ENCODE measurements at regions not wholly inside any gene's neighbourhood (a gene's known extent, or its start where the extent isn't known, plus 50 kb on each side); places are given as distances from the start of the nearest gene placed in this dataset.

DNA sequence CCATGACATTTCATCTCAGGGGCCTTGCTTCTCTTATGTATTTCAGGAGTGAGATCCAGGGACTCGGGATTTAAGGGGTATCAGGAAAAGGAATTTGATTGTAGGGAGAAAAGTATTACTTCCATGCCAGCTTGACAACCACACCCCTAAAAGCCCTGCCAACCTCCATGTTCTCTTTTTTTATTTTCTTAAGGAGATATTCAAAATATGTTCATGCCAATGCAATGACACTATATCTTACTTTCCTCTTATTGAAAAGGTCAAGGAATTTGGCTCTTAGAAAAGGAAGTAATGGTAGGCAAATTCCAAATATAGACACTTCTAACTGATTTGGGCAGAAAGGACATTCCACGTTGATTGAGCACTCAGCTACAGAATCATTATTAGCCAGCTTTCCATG is 407.5 kb upstream of the NECTIN3 start (continued):
- TF ChIP-seq ZBTB9 (CRISPR knock-in tag; IDR thresholded peaks at IDR 0.05) (no peak), ETS2 (tag; IDR thresholded peaks at IDR 0.05; ENCODE audit: borderline replicate concordance, poor library complexity, severe bottlenecking) (no peak), BRD9 (IDR thresholded peaks at IDR 0.05; ENCODE audit: low read depth, partially characterized antibody) (no peak)

- Histone ChIP-seq H3K27ac (ENCODE audit: extremely low read depth, low read depth, low read length) (no peak overlapping the region), H3K36me3 (ENCODE audit: control insufficient read depth, insufficient read depth, low read length) (no peaks in the 10 kb centered on the region), H3K79me2 (ENCODE audit: control insufficient read depth, insufficient read depth, low read length) (no peaks in the 10 kb centered on the region), H3K4me3 (no peak overlapping the region), H2AFZ (ENCODE audit: low read depth, low read length) (no peak overlapping the region), H3K9me1 (ENCODE audit: control insufficient read depth, insufficient read depth, low read length) (no peaks in the 10 kb centered on the region), H4K20me1 (replicated peaks; ENCODE audit: control insufficient read depth, insufficient read depth, low read length) (no peaks in the 10 kb centered on the region), H3K4me2 (ENCODE audit: insufficient read depth, low read length) (no peak overlapping the region), H3K27me3 (ENCODE audit: control insufficient read depth in 2 of 2, insufficient read depth in 2 of 2, low read length in 2 of 2) (no peaks in the 10 kb centered on the region), H3K9me3 (replicated peaks; ENCODE audit: control insufficient read depth, insufficient read depth, low read depth, low read length) (no peaks in the 10 kb centered on the region; the same call in 1 of the 2 replicates), H3K4me1 (replicated peaks in 1 of 2; ENCODE audit: control insufficient read depth in 2 of 2, insufficient read depth in 2 of 2, low read length in 2 of 2) (no peaks in the 10 kb centered on the region), H3K9ac (ENCODE audit: insufficient read depth in 1 of 2, low read depth in 2 of 2, low read length in 2 of 2) (no peak overlapping the region)
- FAIRE-seq (no peak), ATAC-seq (no peak), DNase-seq (ENCODE audit: extremely low read depth in 1 of 4, low spot score in 3 of 4) (no peak)
- POLR2A ChIA-PET, result interaction anchor here (0.6 kb wide), 1 partner anchor 12 kb away, joined by 3 read pairs; no protein-coding TSS in a partner anchor
- CTCF ChIA-PET (ENCODE audit: low intra/inter-chr PET ratio), result no interaction called here
- TF ChIP-seq MITF (IDR thresholded peaks at IDR 0.05) (no peak), MYNN (IDR thresholded peaks at IDR 0.05) (no peak), MYNN (CRISPR knock-in tag; IDR thresholded peaks at IDR 0.05) (no peak), ZNF436 (CRISPR knock-in tag; IDR thresholded peaks at IDR 0.05) (no peak), DEAF1 (CRISPR knock-in tag; IDR thresholded peaks at IDR 0.05) (no peak), ZNF23 (CRISPR knock-in tag; IDR thresholded peaks at IDR 0.05) (no peak)
- no TSS peak for BruUV-seq (replicated peaks)
- in situ Hi-C loops (cut with MboI), result no loop called here
- WGBS (ENCODE audit: insufficient coverage, low coverage, missing lambda C conversion rate), result 64% methylated on average over 2 of the region's 2 CpGs
- intact Hi-C loops (cut with micrococcal nuclease), result no loop called here
Observed at GRCh38 chr3:110666495-110666894, 405.1 kb upstream of the NECTIN3 start.

All from K562 (cell line).